Uterus (tissue), 2 donors: ENCODE measurements at regions not wholly inside any gene's neighbourhood (a gene's known extent, or its start where the extent isn't known, plus 50 kb on each side); places are given as distances from the start of the nearest gene placed in this dataset.

ENCODE experiments used
- CTCF ChIP-seq, 4 experiments: fragments of 200-600 bp in 2 of 4; fragments of 450-650 bp in 2 of 4; sonication (generic) in 2 of 4; IDR thresholded peaks; one replicate each; pipeline ENCODE4 v1.5.1; 2016 to 2019; ENCODE audit warnings: antibody characterized with exemption in 4 of 4, mild to moderate bottlenecking in 2 of 4, moderate library complexity in 1 of 4
- POLR2A ChIP-seq, 2 donors: fragments of 450-650 bp; IDR thresholded peaks; one replicate each; pipeline ENCODE4 v1.6.1; 2016; ENCODE audit warnings: antibody characterized with exemption in 2 of 2, mild to moderate bottlenecking in 1 of 2, moderate library complexity in 1 of 2

GRCh38 chr3:66597308-66597863 lies 96.6 kb upstream of the LRIG1 start:
- TF ChIP-seq CTCF (IDR thresholded peaks at IDR 0.05) = no peak
- no peak for TF ChIP-seq POLR2A (IDR thresholded peaks at IDR 0.05)
